HCT116 (cell line): ENCODE measurements at regions not wholly inside any gene's neighbourhood (a gene's known extent, or its start where the extent isn't known, plus 50 kb on each side); places are given as distances from the start of the nearest gene placed in this dataset.

Experiments
- ATAC-seq: fragments of 200-7000 bp; cut with Tn5 transposase; 2 replicates; pipeline ENCODE4 v1.9.1; 2020; ENCODE audit warnings: mild to moderate bottlenecking, moderate library complexity
- BruUV-seq: library from RNA; stranded (reverse); fragments of 400-500 nt; replicated peaks from 2 replicates; lab custom pipeline; 2021; lab: Mats Ljungman, UMichigan
- CTCF ChIA-PET: fragments of 300-600 bp; sonication (Branson Sonifier 250); formaldehyde crosslinking; loops from one replicate; lab custom pipeline; 2021; ENCODE audit warnings: antibody characterized with exemption; lab: Charles Lee
- POLR2A ChIA-PET: fragments of 300-600, 350-600 bp; sonication (Branson Sonifier 250); formaldehyde crosslinking; loops from one replicate; lab custom pipeline; 2021; ENCODE audit warnings: antibody characterized with exemption; lab: Charles Lee
- RAD21 ChIA-PET, 2 experiments: fragments of 300-600 bp; sonication (Branson Sonifier 250); formaldehyde crosslinking; loops; one replicate each; lab custom pipeline; 2023; ENCODE audit warnings: low total read pairs in 2 of 2; ENCODE audit not compliant: uncharacterized antibody in 2 of 2, unreplicated experiment in 2 of 2, low non-redundant PET in 1 of 2; lab: Charles Lee
- DNase-seq: peaks from one replicate; pipeline ENCODE4 v3.0.0-alpha.2; 2010; ENCODE audit warnings: low read depth, low spot score
- H2AFZ ChIP-seq: fragments of 200-600 bp; shearing (Covaris generic), sonication (generic); 2 replicates; pipeline ENCODE4 v1.6.1; 2017; ENCODE audit warnings: low read depth, mixed run types, mixed read lengths, antibody characterized with exemption, low read length; ENCODE audit not compliant: poor library complexity, severe bottlenecking
- H3K27ac ChIP-seq: 2 replicates; pipeline ENCODE4 v1.5.1; 2012; ENCODE audit warnings: low read depth, low read length
- H3K27me3 ChIP-seq: fragments of 200-600 bp; sonication (generic); 2 replicates; pipeline ENCODE4 v1.6.1; 2016; ENCODE audit warnings: mixed run types, low read length, mixed read lengths; ENCODE audit not compliant: insufficient read depth
- H3K36me3 ChIP-seq, 2 experiments: fragments of 200-500 bp in 1 of 2; fragments of 200-600 bp in 1 of 2; sonication (Bioruptor generic) in 1 of 2; sonication (generic) in 1 of 2; 2 replicates each; pipeline versions ENCODE4 v1.5.1 to v1.6.1; 2014 to 2016; ENCODE audit warnings: low read length in 2 of 2, inconsistent platforms in 1 of 2, mixed read lengths in 1 of 2, mixed run types in 1 of 2; ENCODE audit not compliant: insufficient read depth in 2 of 2, control insufficient read depth in 1 of 2
- H3K4me1 ChIP-seq, 2 experiments: fragments of 200-600 bp in 1 of 2; sonication (generic) in 1 of 2; 2 replicates each; pipeline versions ENCODE4 v1.5.1 to v1.6.1; 2012 to 2017; ENCODE audit warnings: low read length in 2 of 2, inconsistent platforms in 1 of 2, mild to moderate bottlenecking in 1 of 2, mixed read lengths in 1 of 2, mixed run types in 1 of 2, moderate library complexity in 1 of 2; ENCODE audit not compliant: insufficient read depth in 2 of 2, control insufficient read depth in 1 of 2
- H3K4me2 ChIP-seq: fragments of 200-600 bp; sonication (generic); 2 replicates; pipeline ENCODE4 v1.6.1; 2017; ENCODE audit warnings: mixed run types, low read length, mixed read lengths
- H3K4me3 ChIP-seq, 2 experiments: fragments of 200-600 bp in 1 of 2; sonication (generic) in 1 of 2; replicated peaks in 1 of 2; 2 replicates each; pipeline ENCODE4 v1.5.1; 2011 to 2016; ENCODE audit warnings: low read length in 2 of 2, control low read depth in 1 of 2, low read depth in 1 of 2, mild to moderate bottlenecking in 1 of 2, mixed read lengths in 1 of 2, mixed run types in 1 of 2
- H3K79me2 ChIP-seq: fragments of 200-600 bp; sonication (generic); 2 replicates; pipeline ENCODE4 v1.6.1; 2017; ENCODE audit warnings: mild to moderate bottlenecking, mixed run types, low read length, moderate library complexity, mixed read lengths; ENCODE audit not compliant: insufficient read depth
- H3K9ac ChIP-seq: fragments of 200-600 bp; sonication (generic); 2 replicates; pipeline ENCODE4 v1.6.1; 2016; ENCODE audit warnings: low read length, mixed read lengths
- H3K9me2 ChIP-seq: fragments of 200-600 bp; sonication (generic), shearing (Covaris generic); 2 replicates; pipeline ENCODE4 v1.6.1; 2017; ENCODE audit warnings: mixed run types, mild to moderate bottlenecking, moderate library complexity; ENCODE audit not compliant: insufficient read depth
- H3K9me3 ChIP-seq, 2 experiments: fragments of 200-500 bp in 1 of 2; fragments of 200-600 bp in 1 of 2; sonication (Bioruptor generic) in 1 of 2; sonication (generic) in 1 of 2; 2 replicates each; pipeline ENCODE4 v1.6.1; 2014 to 2017; ENCODE audit warnings: low read length in 2 of 2, mixed read lengths in 2 of 2, inconsistent platforms in 1 of 2, low read depth in 1 of 2, mild to moderate bottlenecking in 1 of 2, mixed run types in 1 of 2, moderate library complexity in 1 of 2; ENCODE audit not compliant: control insufficient read depth in 1 of 2, insufficient read depth in 1 of 2
- H4K20me1 ChIP-seq: fragments of 200-600 bp; sonication (generic), shearing (Covaris generic); 2 replicates; pipeline ENCODE4 v1.6.1; 2017; ENCODE audit warnings: mixed run types, mild to moderate bottlenecking, moderate library complexity; ENCODE audit not compliant: insufficient read depth
- CBX3 ChIP-seq: IDR thresholded peaks from 2 replicates; pipeline ENCODE4 v1.6.1; 2012; ENCODE audit warnings: low read depth
- EGR1 ChIP-seq: IDR thresholded peaks from 2 replicates; pipeline ENCODE4 v1.6.1; 2012; ENCODE audit warnings: low read depth
- EZH2phosphoT487 ChIP-seq: fragments of 200-600 bp; IDR thresholded peaks from 2 replicates; pipeline ENCODE4 v1.6.1; 2018; ENCODE audit warnings: antibody characterized with exemption, borderline replicate concordance
- FOSL1 ChIP-seq: IDR thresholded peaks from 2 replicates; pipeline ENCODE4 v1.6.1; 2012; ENCODE audit warnings: low read depth
- JUND ChIP-seq: IDR thresholded peaks from 2 replicates; pipeline ENCODE4 v1.6.1; 2012
- RAD21 ChIP-seq: IDR thresholded peaks from 2 replicates; pipeline ENCODE4 v1.6.1; 2012; ENCODE audit warnings: low read depth, mild to moderate bottlenecking
- SIN3A ChIP-seq: IDR thresholded peaks from 2 replicates; pipeline ENCODE4 v1.6.1; 2012; ENCODE audit warnings: low read depth
- SP1 ChIP-seq: IDR thresholded peaks from 2 replicates; pipeline ENCODE4 v1.6.1; 2012; ENCODE audit warnings: low read depth
- TCF7L2 ChIP-seq: IDR thresholded peaks from 2 replicates; pipeline ENCODE4 v1.7.0; 2011; ENCODE audit warnings: borderline replicate concordance, inconsistent platforms; ENCODE audit not compliant: insufficient read depth, insufficient read length; ENCODE audit errors: extremely low read depth
- YY1 ChIP-seq: IDR thresholded peaks from 2 replicates; pipeline ENCODE4 v1.6.1; 2011; ENCODE audit warnings: low read length, low read depth, moderate library complexity, mild to moderate bottlenecking; ENCODE audit not compliant: insufficient replicate concordance; ENCODE audit errors: extremely low read depth
- ZFX ChIP-seq: fragments of 450-650 bp; IDR thresholded peaks from 2 replicates; pipeline ENCODE4 v1.6.1; 2017
- intact Hi-C: fragments of 100-400 bp; cut with micrococcal nuclease; formaldehyde crosslinking; loops from 2 replicates; pipeline ENCODE4 v1.10.0; 2022
- TF ChIP-seq, protein P1 (sequence below): IDR thresholded peaks from 2 replicates; pipeline ENCODE4 v1.6.1; 2011; ENCODE audit warnings: mild to moderate bottlenecking, low read length, moderate library complexity; ENCODE audit not compliant: insufficient replicate concordance; ENCODE audit errors: extremely low read depth
- TF ChIP-seq, protein P2 (sequence below): IDR thresholded peaks from 2 replicates; pipeline ENCODE4 v1.6.1; 2012
- TF ChIP-seq, protein P3 (sequence below), 3 experiments: fragments of 200-600 bp in 1 of 3; sonication (generic) in 1 of 3; IDR thresholded peaks in 2 of 3; conservative IDR thresholded peaks in 1 of 3; 2 replicates each; pipeline ENCODE4 v1.5.1; 2012 to 2017; ENCODE audit warnings: low read depth in 2 of 3, low read length in 2 of 3, antibody characterized with exemption in 1 of 3, borderline replicate concordance in 1 of 3, control low read depth in 1 of 3, mild to moderate bottlenecking in 1 of 3, mixed read lengths in 1 of 3, mixed run types in 1 of 3, moderate library complexity in 1 of 3; ENCODE audit not compliant: insufficient read depth in 1 of 3

DNA sequence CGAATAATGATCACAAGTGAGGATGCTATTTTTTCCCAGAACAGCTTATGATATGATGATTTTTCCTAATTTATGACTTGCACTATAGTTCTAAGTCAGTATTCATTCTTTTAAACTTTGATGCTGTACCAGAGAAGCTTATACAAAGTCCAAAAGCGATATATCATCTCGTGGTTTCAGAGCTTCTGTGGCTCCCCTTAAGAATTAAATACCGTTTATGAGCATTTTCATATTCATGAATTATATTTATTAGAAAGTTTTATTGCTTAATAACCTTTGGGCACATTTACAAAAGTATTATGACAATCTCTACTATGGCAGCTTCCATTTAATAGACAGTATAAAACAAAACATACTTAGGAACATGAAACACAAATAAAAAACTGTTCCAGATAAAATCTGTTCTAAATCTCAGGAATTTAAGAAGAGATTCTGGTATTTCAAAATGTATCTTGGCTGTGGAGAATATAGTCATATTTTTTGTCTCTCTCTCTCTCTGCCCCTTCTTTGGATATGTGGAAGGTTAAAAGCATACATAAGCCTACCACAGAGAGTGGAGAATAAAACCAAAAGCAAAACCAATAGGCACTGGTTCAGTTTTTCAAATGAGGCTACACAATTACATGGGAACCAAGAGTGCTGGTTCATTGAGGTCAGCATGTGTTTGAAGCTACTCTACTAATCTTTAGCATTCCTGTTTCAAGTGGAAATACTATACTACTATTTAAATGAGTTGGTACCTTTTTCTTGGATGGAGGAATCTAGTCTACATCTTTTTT, 884.5 kb upstream of the GJE1 start:
- intact Hi-C loops = no loop called here
- no peak for ATAC-seq
- no peak overlapping the region for H2AFZ ChIP-seq
- TF ChIP-seq ZFX (no peak), EGR1 (no peak), EZH2phosphoT487 (no peak), RAD21 (no peak), JUND (no peak), FOSL1 (no peak), YY1 (no peak), SP1 (no peak), SIN3A (no peak), TCF7L2 (no peak), CBX3 (no peak)
- TF ChIP-seq, protein P1, sequence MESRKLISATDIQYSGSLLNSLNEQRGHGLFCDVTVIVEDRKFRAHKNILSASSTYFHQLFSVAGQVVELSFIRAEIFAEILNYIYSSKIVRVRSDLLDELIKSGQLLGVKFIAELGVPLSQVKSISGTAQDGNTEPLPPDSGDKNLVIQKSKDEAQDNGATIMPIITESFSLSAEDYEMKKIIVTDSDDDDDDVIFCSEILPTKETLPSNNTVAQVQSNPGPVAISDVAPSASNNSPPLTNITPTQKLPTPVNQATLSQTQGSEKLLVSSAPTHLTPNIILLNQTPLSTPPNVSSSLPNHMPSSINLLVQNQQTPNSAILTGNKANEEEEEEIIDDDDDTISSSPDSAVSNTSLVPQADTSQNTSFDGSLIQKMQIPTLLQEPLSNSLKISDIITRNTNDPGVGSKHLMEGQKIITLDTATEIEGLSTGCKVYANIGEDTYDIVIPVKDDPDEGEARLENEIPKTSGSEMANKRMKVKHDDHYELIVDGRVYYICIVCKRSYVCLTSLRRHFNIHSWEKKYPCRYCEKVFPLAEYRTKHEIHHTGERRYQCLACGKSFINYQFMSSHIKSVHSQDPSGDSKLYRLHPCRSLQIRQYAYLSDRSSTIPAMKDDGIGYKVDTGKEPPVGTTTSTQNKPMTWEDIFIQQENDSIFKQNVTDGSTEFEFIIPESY = no peak
- TF ChIP-seq, protein P2, sequence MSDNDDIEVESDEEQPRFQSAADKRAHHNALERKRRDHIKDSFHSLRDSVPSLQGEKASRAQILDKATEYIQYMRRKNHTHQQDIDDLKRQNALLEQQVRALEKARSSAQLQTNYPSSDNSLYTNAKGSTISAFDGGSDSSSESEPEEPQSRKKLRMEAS = no peak
- TF ChIP-seq, protein P3, sequence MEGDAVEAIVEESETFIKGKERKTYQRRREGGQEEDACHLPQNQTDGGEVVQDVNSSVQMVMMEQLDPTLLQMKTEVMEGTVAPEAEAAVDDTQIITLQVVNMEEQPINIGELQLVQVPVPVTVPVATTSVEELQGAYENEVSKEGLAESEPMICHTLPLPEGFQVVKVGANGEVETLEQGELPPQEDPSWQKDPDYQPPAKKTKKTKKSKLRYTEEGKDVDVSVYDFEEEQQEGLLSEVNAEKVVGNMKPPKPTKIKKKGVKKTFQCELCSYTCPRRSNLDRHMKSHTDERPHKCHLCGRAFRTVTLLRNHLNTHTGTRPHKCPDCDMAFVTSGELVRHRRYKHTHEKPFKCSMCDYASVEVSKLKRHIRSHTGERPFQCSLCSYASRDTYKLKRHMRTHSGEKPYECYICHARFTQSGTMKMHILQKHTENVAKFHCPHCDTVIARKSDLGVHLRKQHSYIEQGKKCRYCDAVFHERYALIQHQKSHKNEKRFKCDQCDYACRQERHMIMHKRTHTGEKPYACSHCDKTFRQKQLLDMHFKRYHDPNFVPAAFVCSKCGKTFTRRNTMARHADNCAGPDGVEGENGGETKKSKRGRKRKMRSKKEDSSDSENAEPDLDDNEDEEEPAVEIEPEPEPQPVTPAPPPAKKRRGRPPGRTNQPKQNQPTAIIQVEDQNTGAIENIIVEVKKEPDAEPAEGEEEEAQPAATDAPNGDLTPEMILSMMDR (IDR thresholded peaks at IDR 0.05 in 2 of 3, conservative IDR thresholded peaks at IDR 0.05 in 1 of 3; ENCODE audit: borderline replicate concordance in 1 of 3, insufficient read depth in 1 of 3, low read depth in 2 of 3, low read length in 2 of 3) = no peak
- TF ChIP-seq, all 23 proteins: peak for 0
- no peaks in the 10 kb centered on the region for H3K4me1 ChIP-seq
- H3K27ac ChIP-seq = no peak overlapping the region
- CTCF ChIA-PET = no interaction called here
- no peaks in the 10 kb centered on the region for H3K27me3 ChIP-seq
- no peak overlapping the region for H3K4me3 ChIP-seq
- no peak overlapping the region for H3K9ac ChIP-seq
- H3K9me2 ChIP-seq = no peaks in the 10 kb centered on the region
- H4K20me1 ChIP-seq = no peaks in the 10 kb centered on the region
- H3K79me2 ChIP-seq = no peaks in the 10 kb centered on the region
- BruUV-seq = no TSS peak
- H3K36me3 ChIP-seq = no peaks in the 10 kb centered on the region
- POLR2A ChIA-PET = no interaction called here
- RAD21 ChIA-PET = no interaction called here
- DNase-seq = no peak
- no peaks in the 10 kb centered on the region for H3K9me3 ChIP-seq
- H3K4me2 ChIP-seq = no peak overlapping the region
